HG03025 (cell line): ENCODE measurements at regions not wholly inside any gene's neighbourhood (a gene's known extent, or its start where the extent isn't known, plus 50 kb on each side); places are given as distances from the start of the nearest gene placed in this dataset.

ENCODE experiments used
- ATAC-seq: cut with Tn5 transposase; IDR thresholded peaks from one replicate; pipeline ENCODE4 v1.9.1; 2021; ENCODE audit warnings: mild to moderate bottlenecking, moderate library complexity; ENCODE audit not compliant: unreplicated experiment, low FRiP score

- no peak for ATAC-seq
These were observed 406.0 kb upstream of the GRIA1 start for GRCh38 chr5:153084511-153084910.

GRCh38 chr5:153086486-153086885 is 404.0 kb upstream of the GRIA1 start:
- no peak for ATAC-seq

- no peak for ATAC-seq
These were observed 401.9 kb upstream of the GRIA1 start for GRCh38 chr5:153088538-153088937.

- ATAC-seq = no peak
These were observed 396.1 kb upstream of the GRIA1 start for GRCh38 chr5:153094333-153094732.

GRCh38 chr5:153096381-153096780 is 394.1 kb upstream of the GRIA1 start:
- no peak for ATAC-seq

GRCh38 chr5:153099328-153099727 is 391.1 kb upstream of the GRIA1 start:
- ATAC-seq = no peak

GRCh38 chr5:153101235-153102180 is 389.0 kb upstream of the GRIA1 start:
- ATAC-seq = no peak

- ATAC-seq = no peak
These were observed 373.6 kb upstream of the GRIA1 start for GRCh38 chr5:153116916-153117315.

- no peak for ATAC-seq
These were observed 372.5 kb upstream of the GRIA1 start for GRCh38 chr5:153118018-153118417.

GRCh38 chr5:153122403-153122802 is 368.1 kb upstream of the GRIA1 start:
- ATAC-seq = no peak

GRCh38 chr5:153130296-153130695 is 360.2 kb upstream of the GRIA1 start:
- no peak for ATAC-seq

- no peak for ATAC-seq
These were observed 355.1 kb upstream of the GRIA1 start for GRCh38 chr5:153135411-153135810.

- no peak for ATAC-seq
These were observed 353.4 kb upstream of the GRIA1 start for GRCh38 chr5:153136910-153137614.

- ATAC-seq = peak; percentile 61
These were observed 342.4 kb upstream of the GRIA1 start for GRCh38 chr5:153147891-153148623.

GRCh38 chr5:153148624-153148976 is 341.9 kb upstream of the GRIA1 start:
- ATAC-seq = no peak

GRCh38 chr5:153151558-153151957 is 338.9 kb upstream of the GRIA1 start:
- ATAC-seq = no peak

- no peak for ATAC-seq
These were observed 337.4 kb upstream of the GRIA1 start for GRCh38 chr5:153153086-153153485.

- ATAC-seq = no peak
These were observed 333.3 kb upstream of the GRIA1 start for GRCh38 chr5:153157156-153157555.

GRCh38 chr5:153158608-153159007 is 331.9 kb upstream of the GRIA1 start:
- ATAC-seq = no peak

- no peak for ATAC-seq
These were observed 330.9 kb upstream of the GRIA1 start for GRCh38 chr5:153159616-153160015.

- no peak for ATAC-seq
These were observed 322.2 kb upstream of the GRIA1 start for GRCh38 chr5:153168241-153168640.
